ENCODE measurements at regions not wholly inside any gene's neighbourhood (a gene's known extent, or its start where the extent isn't known, plus 50 kb on each side); places are given as distances from the start of the nearest gene placed in this dataset.

DNA sequence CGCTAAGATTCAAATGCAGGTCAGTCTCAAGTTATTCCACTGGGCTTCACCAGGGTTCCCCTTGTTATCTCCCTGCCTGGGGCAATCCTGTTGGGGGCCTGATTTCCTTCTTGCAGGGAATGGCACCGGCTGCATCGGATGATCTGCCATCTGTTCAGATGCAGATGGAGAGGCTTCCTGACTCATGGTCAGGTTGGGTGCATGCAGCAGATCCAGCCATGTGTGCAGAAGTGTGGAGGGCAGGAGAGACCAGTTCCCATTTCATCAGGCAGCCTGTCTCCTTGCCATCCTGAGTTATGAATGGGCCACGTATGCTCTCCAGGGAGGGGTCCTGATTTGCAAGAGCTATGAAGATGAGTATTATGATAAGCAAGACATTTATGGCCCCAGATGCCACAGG, 161.2 kb upstream of the PLET1 start:
- H3K4me1 Mint-ChIP-seq, result peaks cover 13% of the 10 kb centered on the region
- H3K9me3 Mint-ChIP-seq, result peaks cover 7% of the 10 kb centered on the region
- ATAC-seq (peak; percentile 58), DNase-seq (ENCODE audit: low spot score) (no peak)
- ChIA-PET CTCF (interaction anchor here (0.5 to 1.4 kb wide), 3 partner anchors 141 to 153 kb away, joined by 3 to 5 read pairs (median 4); no protein-coding TSS in a partner anchor), POLR2A (no interaction called here)
- H3K36me3 Mint-ChIP-seq, result 0 out of 2 replicates have a peak, but pooled peaks cover 5% of the 10 kb centered on the region
- TF ChIP-seq, protein P1, sequence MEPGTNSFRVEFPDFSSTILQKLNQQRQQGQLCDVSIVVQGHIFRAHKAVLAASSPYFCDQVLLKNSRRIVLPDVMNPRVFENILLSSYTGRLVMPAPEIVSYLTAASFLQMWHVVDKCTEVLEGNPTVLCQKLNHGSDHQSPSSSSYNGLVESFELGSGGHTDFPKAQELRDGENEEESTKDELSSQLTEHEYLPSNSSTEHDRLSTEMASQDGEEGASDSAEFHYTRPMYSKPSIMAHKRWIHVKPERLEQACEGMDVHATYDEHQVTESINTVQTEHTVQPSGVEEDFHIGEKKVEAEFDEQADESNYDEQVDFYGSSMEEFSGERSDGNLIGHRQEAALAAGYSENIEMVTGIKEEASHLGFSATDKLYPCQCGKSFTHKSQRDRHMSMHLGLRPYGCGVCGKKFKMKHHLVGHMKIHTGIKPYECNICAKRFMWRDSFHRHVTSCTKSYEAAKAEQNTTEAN (CRISPR knock-in tag; IDR thresholded peaks at IDR 0.05), result no peak
- TF ChIP-seq, protein P2, sequence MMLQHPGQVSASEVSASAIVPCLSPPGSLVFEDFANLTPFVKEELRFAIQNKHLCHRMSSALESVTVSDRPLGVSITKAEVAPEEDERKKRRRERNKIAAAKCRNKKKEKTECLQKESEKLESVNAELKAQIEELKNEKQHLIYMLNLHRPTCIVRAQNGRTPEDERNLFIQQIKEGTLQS (CRISPR knock-in tag; conservative IDR thresholded peaks at IDR 0.05), result no peak
- TF ChIP-seq, protein P3, sequence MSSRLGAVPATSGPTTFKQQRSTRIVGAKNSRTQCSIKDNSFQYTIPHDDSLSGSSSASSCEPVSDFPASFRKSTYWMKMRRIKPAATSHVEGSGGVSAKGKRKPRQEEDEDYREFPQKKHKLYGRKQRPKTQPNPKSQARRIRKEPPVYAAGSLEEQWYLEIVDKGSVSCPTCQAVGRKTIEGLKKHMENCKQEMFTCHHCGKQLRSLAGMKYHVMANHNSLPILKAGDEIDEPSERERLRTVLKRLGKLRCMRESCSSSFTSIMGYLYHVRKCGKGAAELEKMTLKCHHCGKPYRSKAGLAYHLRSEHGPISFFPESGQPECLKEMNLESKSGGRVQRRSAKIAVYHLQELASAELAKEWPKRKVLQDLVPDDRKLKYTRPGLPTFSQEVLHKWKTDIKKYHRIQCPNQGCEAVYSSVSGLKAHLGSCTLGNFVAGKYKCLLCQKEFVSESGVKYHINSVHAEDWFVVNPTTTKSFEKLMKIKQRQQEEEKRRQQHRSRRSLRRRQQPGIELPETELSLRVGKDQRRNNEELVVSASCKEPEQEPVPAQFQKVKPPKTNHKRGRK (CRISPR knock-in tag; IDR thresholded peaks at IDR 0.05; ENCODE audit: borderline replicate concordance), result no peak
- H3K27me3 Mint-ChIP-seq (ENCODE audit: low read depth), result no peaks in the 10 kb centered on the region
- no peak overlapping the region for H3K27ac Mint-ChIP-seq
- H3K4me3 Mint-ChIP-seq, result no peak overlapping the region

DNA sequence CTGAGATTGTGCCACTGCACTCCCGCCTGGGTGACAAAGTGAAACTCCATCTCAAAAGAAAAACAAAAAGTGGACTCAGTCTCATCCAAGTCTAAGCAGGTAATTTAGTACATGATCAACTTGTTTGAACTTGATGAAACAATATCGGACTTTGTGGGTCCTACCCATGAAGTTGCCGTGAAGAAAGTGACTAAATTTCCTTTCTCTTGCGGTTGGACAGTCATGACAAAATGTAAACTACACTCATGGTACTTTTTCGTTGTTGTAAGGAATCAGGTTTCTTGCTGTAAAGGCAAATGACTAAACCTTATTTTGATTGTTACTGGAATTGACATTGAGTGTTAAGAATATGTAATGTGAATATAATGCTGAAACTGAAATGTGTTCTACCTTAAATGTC, 164.5 kb upstream of the PLET1 start:
- Mint-ChIP-seq H3K36me3 (peaks cover 10% of the 10 kb centered on the region; the same call in 1 of the 2 replicates), H3K4me3 (no peak overlapping the region), H3K27ac (no peak overlapping the region), H3K4me1 (peaks cover 13% of the 10 kb centered on the region), H3K9me3 (peaks cover 36% of the 10 kb centered on the region), H3K27me3 (ENCODE audit: low read depth) (no peaks in the 10 kb centered on the region)
- ChIA-PET POLR2A (no interaction called here), CTCF (no interaction called here)
- DNase-seq (ENCODE audit: low spot score) (no peak), ATAC-seq (no peak)
- TF ChIP-seq, protein P4, sequence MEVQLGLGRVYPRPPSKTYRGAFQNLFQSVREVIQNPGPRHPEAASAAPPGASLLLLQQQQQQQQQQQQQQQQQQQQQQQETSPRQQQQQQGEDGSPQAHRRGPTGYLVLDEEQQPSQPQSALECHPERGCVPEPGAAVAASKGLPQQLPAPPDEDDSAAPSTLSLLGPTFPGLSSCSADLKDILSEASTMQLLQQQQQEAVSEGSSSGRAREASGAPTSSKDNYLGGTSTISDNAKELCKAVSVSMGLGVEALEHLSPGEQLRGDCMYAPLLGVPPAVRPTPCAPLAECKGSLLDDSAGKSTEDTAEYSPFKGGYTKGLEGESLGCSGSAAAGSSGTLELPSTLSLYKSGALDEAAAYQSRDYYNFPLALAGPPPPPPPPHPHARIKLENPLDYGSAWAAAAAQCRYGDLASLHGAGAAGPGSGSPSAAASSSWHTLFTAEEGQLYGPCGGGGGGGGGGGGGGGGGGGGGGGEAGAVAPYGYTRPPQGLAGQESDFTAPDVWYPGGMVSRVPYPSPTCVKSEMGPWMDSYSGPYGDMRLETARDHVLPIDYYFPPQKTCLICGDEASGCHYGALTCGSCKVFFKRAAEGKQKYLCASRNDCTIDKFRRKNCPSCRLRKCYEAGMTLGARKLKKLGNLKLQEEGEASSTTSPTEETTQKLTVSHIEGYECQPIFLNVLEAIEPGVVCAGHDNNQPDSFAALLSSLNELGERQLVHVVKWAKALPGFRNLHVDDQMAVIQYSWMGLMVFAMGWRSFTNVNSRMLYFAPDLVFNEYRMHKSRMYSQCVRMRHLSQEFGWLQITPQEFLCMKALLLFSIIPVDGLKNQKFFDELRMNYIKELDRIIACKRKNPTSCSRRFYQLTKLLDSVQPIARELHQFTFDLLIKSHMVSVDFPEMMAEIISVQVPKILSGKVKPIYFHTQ (CRISPR knock-in tag; IDR thresholded peaks at IDR 0.05), result no peak
- TF ChIP-seq SP1 (CRISPR knock-in tag; conservative IDR thresholded peaks at IDR 0.05) (no peak), TEAD4 (CRISPR knock-in tag; IDR thresholded peaks at IDR 0.05) (no peak), ESRRA (CRISPR knock-in tag; IDR thresholded peaks at IDR 0.05; ENCODE audit: borderline replicate concordance) (no peak), JUN (CRISPR knock-in tag; IDR thresholded peaks at IDR 0.05) (no peak), NR2C2 (CRISPR knock-in tag; IDR thresholded peaks at IDR 0.05) (no peak), ZNF423 (CRISPR knock-in tag; IDR thresholded peaks at IDR 0.05) (no peak), JAZF1 (CRISPR knock-in tag; IDR thresholded peaks at IDR 0.05) (no peak), ZNF416 (CRISPR knock-in tag; IDR thresholded peaks at IDR 0.05) (no peak), ZNF138 (CRISPR knock-in tag; conservative IDR thresholded peaks at IDR 0.05) (no peak), ZNF671 (CRISPR knock-in tag; IDR thresholded peaks at IDR 0.05) (no peak)
- TF ChIP-seq, protein P5, sequence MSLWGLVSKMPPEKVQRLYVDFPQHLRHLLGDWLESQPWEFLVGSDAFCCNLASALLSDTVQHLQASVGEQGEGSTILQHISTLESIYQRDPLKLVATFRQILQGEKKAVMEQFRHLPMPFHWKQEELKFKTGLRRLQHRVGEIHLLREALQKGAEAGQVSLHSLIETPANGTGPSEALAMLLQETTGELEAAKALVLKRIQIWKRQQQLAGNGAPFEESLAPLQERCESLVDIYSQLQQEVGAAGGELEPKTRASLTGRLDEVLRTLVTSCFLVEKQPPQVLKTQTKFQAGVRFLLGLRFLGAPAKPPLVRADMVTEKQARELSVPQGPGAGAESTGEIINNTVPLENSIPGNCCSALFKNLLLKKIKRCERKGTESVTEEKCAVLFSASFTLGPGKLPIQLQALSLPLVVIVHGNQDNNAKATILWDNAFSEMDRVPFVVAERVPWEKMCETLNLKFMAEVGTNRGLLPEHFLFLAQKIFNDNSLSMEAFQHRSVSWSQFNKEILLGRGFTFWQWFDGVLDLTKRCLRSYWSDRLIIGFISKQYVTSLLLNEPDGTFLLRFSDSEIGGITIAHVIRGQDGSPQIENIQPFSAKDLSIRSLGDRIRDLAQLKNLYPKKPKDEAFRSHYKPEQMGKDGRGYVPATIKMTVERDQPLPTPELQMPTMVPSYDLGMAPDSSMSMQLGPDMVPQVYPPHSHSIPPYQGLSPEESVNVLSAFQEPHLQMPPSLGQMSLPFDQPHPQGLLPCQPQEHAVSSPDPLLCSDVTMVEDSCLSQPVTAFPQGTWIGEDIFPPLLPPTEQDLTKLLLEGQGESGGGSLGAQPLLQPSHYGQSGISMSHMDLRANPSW (CRISPR knock-in tag; conservative IDR thresholded peaks at IDR 0.05; ENCODE audit: low read depth), result no peak
- TF ChIP-seq, protein P6, sequence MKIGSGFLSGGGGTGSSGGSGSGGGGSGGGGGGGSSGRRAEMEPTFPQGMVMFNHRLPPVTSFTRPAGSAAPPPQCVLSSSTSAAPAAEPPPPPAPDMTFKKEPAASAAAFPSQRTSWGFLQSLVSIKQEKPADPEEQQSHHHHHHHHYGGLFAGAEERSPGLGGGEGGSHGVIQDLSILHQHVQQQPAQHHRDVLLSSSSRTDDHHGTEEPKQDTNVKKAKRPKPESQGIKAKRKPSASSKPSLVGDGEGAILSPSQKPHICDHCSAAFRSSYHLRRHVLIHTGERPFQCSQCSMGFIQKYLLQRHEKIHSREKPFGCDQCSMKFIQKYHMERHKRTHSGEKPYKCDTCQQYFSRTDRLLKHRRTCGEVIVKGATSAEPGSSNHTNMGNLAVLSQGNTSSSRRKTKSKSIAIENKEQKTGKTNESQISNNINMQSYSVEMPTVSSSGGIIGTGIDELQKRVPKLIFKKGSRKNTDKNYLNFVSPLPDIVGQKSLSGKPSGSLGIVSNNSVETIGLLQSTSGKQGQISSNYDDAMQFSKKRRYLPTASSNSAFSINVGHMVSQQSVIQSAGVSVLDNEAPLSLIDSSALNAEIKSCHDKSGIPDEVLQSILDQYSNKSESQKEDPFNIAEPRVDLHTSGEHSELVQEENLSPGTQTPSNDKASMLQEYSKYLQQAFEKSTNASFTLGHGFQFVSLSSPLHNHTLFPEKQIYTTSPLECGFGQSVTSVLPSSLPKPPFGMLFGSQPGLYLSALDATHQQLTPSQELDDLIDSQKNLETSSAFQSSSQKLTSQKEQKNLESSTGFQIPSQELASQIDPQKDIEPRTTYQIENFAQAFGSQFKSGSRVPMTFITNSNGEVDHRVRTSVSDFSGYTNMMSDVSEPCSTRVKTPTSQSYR (CRISPR knock-in tag; IDR thresholded peaks at IDR 0.05), result no peak
- TF ChIP-seq, protein P7, sequence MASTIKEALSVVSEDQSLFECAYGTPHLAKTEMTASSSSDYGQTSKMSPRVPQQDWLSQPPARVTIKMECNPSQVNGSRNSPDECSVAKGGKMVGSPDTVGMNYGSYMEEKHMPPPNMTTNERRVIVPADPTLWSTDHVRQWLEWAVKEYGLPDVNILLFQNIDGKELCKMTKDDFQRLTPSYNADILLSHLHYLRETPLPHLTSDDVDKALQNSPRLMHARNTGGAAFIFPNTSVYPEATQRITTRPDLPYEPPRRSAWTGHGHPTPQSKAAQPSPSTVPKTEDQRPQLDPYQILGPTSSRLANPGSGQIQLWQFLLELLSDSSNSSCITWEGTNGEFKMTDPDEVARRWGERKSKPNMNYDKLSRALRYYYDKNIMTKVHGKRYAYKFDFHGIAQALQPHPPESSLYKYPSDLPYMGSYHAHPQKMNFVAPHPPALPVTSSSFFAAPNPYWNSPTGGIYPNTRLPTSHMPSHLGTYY (CRISPR knock-in tag; IDR thresholded peaks at IDR 0.05), result no peak
- TF ChIP-seq, protein P8, sequence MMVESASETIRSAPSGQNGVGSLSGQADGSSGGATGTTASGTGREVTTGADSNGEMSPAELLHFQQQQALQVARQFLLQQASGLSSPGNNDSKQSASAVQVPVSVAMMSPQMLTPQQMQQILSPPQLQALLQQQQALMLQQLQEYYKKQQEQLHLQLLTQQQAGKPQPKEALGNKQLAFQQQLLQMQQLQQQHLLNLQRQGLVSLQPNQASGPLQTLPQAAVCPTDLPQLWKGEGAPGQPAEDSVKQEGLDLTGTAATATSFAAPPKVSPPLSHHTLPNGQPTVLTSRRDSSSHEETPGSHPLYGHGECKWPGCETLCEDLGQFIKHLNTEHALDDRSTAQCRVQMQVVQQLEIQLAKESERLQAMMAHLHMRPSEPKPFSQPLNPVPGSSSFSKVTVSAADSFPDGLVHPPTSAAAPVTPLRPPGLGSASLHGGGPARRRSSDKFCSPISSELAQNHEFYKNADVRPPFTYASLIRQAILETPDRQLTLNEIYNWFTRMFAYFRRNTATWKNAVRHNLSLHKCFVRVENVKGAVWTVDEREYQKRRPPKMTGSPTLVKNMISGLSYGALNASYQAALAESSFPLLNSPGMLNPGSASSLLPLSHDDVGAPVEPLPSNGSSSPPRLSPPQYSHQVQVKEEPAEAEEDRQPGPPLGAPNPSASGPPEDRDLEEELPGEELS (CRISPR knock-in tag; IDR thresholded peaks at IDR 0.05), result no peak

Measured in WTC11 (cell line).